ENCODE measurements at regions not wholly inside any gene's neighbourhood (a gene's known extent, or its start where the extent isn't known, plus 50 kb on each side); places are given as distances from the start of the nearest gene placed in this dataset.

DNA sequence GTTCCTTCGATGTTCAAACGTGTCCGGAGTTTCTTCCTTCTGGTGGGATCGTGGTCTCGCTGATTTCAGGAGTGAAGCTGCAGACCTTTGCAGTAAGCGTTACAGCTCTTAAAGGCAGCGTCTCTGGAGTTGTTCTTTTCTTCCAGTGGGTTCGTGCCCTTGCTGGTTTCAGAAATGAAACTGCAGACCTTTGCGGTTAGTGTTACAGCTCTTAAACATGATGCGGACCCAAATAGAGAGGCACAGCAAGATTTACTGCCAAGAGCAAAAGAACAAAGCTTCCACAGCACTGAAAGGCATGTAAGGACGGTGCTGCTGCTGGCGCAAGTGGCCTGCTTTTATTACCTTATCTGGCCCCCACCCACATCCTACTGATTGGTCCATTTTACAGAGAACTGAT is 931.4 kb downstream of the IPMK start:
- H3K27me3 ChIP-seq (ENCODE audit: insufficient read depth) = no peaks in the 10 kb centered on the region
- TF ChIP-seq EZH2phosphoT487 (IDR thresholded peaks at IDR 0.05; ENCODE audit: unreplicated experiment) (no peak), JUNB (IDR thresholded peaks at IDR 0.05; ENCODE audit: unreplicated experiment) (no peak), CREB1 (CRISPR knock-in tag; IDR thresholded peaks at IDR 0.05; ENCODE audit: low read depth) (no peak), STAT1 (IDR thresholded peaks at IDR 0.05; ENCODE audit: unreplicated experiment) (no peak), ZNF114 (CRISPR knock-in tag; IDR thresholded peaks at IDR 0.05) (no peak), REST (IDR thresholded peaks at IDR 0.05; ENCODE audit: unreplicated experiment) (no peak)
- TF ChIP-seq, protein P1, sequence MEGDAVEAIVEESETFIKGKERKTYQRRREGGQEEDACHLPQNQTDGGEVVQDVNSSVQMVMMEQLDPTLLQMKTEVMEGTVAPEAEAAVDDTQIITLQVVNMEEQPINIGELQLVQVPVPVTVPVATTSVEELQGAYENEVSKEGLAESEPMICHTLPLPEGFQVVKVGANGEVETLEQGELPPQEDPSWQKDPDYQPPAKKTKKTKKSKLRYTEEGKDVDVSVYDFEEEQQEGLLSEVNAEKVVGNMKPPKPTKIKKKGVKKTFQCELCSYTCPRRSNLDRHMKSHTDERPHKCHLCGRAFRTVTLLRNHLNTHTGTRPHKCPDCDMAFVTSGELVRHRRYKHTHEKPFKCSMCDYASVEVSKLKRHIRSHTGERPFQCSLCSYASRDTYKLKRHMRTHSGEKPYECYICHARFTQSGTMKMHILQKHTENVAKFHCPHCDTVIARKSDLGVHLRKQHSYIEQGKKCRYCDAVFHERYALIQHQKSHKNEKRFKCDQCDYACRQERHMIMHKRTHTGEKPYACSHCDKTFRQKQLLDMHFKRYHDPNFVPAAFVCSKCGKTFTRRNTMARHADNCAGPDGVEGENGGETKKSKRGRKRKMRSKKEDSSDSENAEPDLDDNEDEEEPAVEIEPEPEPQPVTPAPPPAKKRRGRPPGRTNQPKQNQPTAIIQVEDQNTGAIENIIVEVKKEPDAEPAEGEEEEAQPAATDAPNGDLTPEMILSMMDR (conservative IDR thresholded peaks at IDR 0.05; ENCODE audit: low read depth in 2 of 2) = no peak

GRCh38 chr10:57334523-57334922 is 933.2 kb downstream of the IPMK start:
- Histone ChIP-seq H3K4me1 (ENCODE audit: insufficient read depth) (no peaks in the 10 kb centered on the region), H3K27me3 (ENCODE audit: insufficient read depth) (no peaks in the 10 kb centered on the region), H3K36me3 (ENCODE audit: insufficient read depth) (no peaks in the 10 kb centered on the region), H3F3A (replicated peaks; ENCODE audit: low read depth) (no peaks in the 10 kb centered on the region), H3K4me3 (no peak overlapping the region), H2AFZ (no peak overlapping the region), H3K27ac (ENCODE audit: low read depth) (no peak overlapping the region), H4K20me1 (replicated peaks; ENCODE audit: insufficient read depth) (no peaks in the 10 kb centered on the region), H3K79me2 (replicated peaks; ENCODE audit: insufficient read depth) (no peaks in the 10 kb centered on the region), H3K9me2 (ENCODE audit: insufficient read depth) (no peaks in the 10 kb centered on the region), H3K4me2 (no peak overlapping the region)
- ATAC-seq = no peak
- no peaks in the 10 kb centered on the region; the same call in 2 of the 3 replicates for H3K9me3 Mint-ChIP-seq
- H3K27me3 Mint-ChIP-seq (ENCODE audit: insufficient read depth, low read depth, poor library complexity) = no peaks in the 10 kb centered on the region
- no peak for DNase-seq (ENCODE audit: low spot score)
- no peaks in the 10 kb centered on the region for H3K4me1 Mint-ChIP-seq
- H3K4me3 Mint-ChIP-seq = no peak overlapping the region
- H3K27ac Mint-ChIP-seq = no peak overlapping the region
- no peaks in the 10 kb centered on the region for H3K36me3 Mint-ChIP-seq (ENCODE audit: low read depth)
- no peak for TF ChIP-seq JUNB (IDR thresholded peaks at IDR 0.05; ENCODE audit: unreplicated experiment)
- no peak for TF ChIP-seq CREB1 (CRISPR knock-in tag; IDR thresholded peaks at IDR 0.05; ENCODE audit: low read depth)
- TF ChIP-seq EZH2phosphoT487 (IDR thresholded peaks at IDR 0.05; ENCODE audit: unreplicated experiment) = no peak
- no peak for TF ChIP-seq ZNF114 (CRISPR knock-in tag; IDR thresholded peaks at IDR 0.05)
- no peak for TF ChIP-seq EZH2 (IDR thresholded peaks at IDR 0.05; ENCODE audit: low read depth, unreplicated experiment)
- no peak for TF ChIP-seq ZNF462 (CRISPR knock-in tag; IDR thresholded peaks at IDR 0.05)
- no peak for TF ChIP-seq STAT1 (IDR thresholded peaks at IDR 0.05; ENCODE audit: unreplicated experiment)
- no peak for TF ChIP-seq NANOG (IDR thresholded peaks at IDR 0.05; ENCODE audit: borderline replicate concordance)

More for the DNA sequence above, 931.4 kb downstream of the IPMK start:
- Histone ChIP-seq H3K4me2 (no peak overlapping the region), H3K4me1 (ENCODE audit: insufficient read depth) (no peaks in the 10 kb centered on the region), H3K4me3 (no peak overlapping the region), H3K36me3 (ENCODE audit: insufficient read depth) (no peaks in the 10 kb centered on the region), H2AFZ (no peak overlapping the region), H3F3A (replicated peaks; ENCODE audit: low read depth) (no peaks in the 10 kb centered on the region), H3K79me2 (replicated peaks; ENCODE audit: insufficient read depth) (no peaks in the 10 kb centered on the region), H3K27ac (ENCODE audit: low read depth) (no peak overlapping the region), H4K20me1 (replicated peaks; ENCODE audit: insufficient read depth) (no peaks in the 10 kb centered on the region), H3K9me2 (ENCODE audit: insufficient read depth) (no peaks in the 10 kb centered on the region)
- no peaks in the 10 kb centered on the region for H3K4me1 Mint-ChIP-seq
- peaks cover 5% of the 10 kb centered on the region; the same call in 2 of the 3 replicates for H3K9me3 Mint-ChIP-seq
- no peak for DNase-seq (ENCODE audit: low spot score)
- H3K27ac Mint-ChIP-seq = no peak overlapping the region
- no peaks in the 10 kb centered on the region for H3K27me3 Mint-ChIP-seq (ENCODE audit: insufficient read depth, low read depth, poor library complexity)
- ATAC-seq = no peak
- H3K36me3 Mint-ChIP-seq (ENCODE audit: low read depth) = no peaks in the 10 kb centered on the region; the same call in 2 of the 3 replicates
- no peak overlapping the region for H3K4me3 Mint-ChIP-seq
